AG04450 (cell line): ENCODE measurements at regions not wholly inside any gene's neighbourhood (a gene's known extent, or its start where the extent isn't known, plus 50 kb on each side); places are given as distances from the start of the nearest gene placed in this dataset.

Source experiments
- CTCF ChIA-PET: fragments of 300-600, 350-600 bp; formaldehyde crosslinking; extraction: SDS; loops from one replicate; lab custom pipeline; 2022; ENCODE audit warnings: antibody characterized with exemption, inconsistent platforms; lab: Charles Lee
- POLR2A ChIA-PET: fragments of 350-600 bp; formaldehyde crosslinking; extraction: SDS; loops from one replicate; lab custom pipeline; 2021; ENCODE audit warnings: antibody characterized with exemption, inconsistent platforms; lab: Yijun Ruan, JAX
- DNase-seq: peaks from one replicate; pipeline ENCODE4 v3.0.0-alpha.2; 2011; ENCODE audit warnings: low read depth, low spot score
- H3K27ac ChIP-seq: one replicate; pipeline ENCODE4 v1.5.1; 2012; ENCODE audit warnings: low read depth, low read length, control low read depth
- H3K27me3 ChIP-seq: one replicate; pipeline ENCODE4 v1.6.0; 2012; ENCODE audit warnings: low read length; ENCODE audit not compliant: control insufficient read depth, insufficient read depth
- H3K4me3 ChIP-seq: 2 replicates; pipeline ENCODE4 v1.5.1; 2011; ENCODE audit warnings: mild to moderate bottlenecking, low read depth, low read length, control low read depth
- H3K9me3 ChIP-seq: 2 replicates; pipeline ENCODE4 v1.5.1; 2012; ENCODE audit warnings: low read length; ENCODE audit not compliant: control insufficient read depth, insufficient read depth
- TF ChIP-seq, protein P1 (sequence below): IDR thresholded peaks from 2 replicates; pipeline ENCODE4 v1.5.1; 2011; ENCODE audit warnings: low read depth, low read length, control low read depth, inconsistent platforms

DNA sequence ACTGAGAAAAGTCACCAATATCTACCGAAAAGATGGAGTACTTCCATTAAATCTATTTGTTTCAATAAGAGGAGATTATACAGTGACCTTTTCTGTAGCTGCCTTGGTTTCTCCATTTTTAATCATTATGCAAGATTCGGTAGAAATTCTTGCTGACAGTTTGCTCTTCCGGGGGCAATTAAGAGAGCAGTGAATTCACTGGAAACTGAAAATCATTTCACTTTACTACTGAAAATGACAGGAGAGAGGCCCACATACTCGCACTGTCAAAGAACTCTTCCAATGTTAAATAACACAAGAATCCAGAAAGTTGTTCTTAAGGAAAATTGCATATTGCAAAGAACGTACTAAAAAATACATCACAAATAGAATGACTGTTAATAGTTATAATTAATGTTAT is 699.3 kb downstream of the CBLN2 start:
- DNase-seq = no peak
- peaks cover 6% of the 10 kb centered on the region; the same call in 1 of the 2 replicates for H3K9me3 ChIP-seq
- ChIA-PET POLR2A (no interaction called here), CTCF (no interaction called here)
- H3K27ac ChIP-seq = no peak overlapping the region
- no peaks in the 10 kb centered on the region for H3K27me3 ChIP-seq
- TF ChIP-seq, protein P1, sequence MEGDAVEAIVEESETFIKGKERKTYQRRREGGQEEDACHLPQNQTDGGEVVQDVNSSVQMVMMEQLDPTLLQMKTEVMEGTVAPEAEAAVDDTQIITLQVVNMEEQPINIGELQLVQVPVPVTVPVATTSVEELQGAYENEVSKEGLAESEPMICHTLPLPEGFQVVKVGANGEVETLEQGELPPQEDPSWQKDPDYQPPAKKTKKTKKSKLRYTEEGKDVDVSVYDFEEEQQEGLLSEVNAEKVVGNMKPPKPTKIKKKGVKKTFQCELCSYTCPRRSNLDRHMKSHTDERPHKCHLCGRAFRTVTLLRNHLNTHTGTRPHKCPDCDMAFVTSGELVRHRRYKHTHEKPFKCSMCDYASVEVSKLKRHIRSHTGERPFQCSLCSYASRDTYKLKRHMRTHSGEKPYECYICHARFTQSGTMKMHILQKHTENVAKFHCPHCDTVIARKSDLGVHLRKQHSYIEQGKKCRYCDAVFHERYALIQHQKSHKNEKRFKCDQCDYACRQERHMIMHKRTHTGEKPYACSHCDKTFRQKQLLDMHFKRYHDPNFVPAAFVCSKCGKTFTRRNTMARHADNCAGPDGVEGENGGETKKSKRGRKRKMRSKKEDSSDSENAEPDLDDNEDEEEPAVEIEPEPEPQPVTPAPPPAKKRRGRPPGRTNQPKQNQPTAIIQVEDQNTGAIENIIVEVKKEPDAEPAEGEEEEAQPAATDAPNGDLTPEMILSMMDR = no peak
- no peak overlapping the region for H3K4me3 ChIP-seq

DNA sequence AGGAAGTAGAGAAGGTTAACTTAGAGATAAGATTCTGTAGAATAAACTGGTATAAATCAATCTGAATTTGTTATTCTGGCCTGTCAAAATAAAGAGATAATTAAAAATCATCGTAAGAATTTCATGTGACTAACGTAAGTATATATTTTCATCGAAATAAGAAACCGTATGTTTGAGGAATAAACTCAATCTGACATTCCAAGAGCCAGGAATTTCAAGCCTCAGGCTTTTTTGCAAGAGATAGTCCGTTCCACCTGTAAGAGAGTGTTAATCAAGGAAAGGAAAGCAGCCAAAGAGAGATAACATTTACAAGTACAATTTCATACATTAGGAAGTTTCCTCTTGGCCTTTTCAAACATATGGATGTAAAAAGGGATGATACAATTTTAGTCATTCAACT is 701.5 kb downstream of the CBLN2 start:
- no peak for DNase-seq
- no peaks in the 10 kb centered on the region for H3K27me3 ChIP-seq
- ChIA-PET POLR2A (no interaction called here), CTCF (no interaction called here)
- H3K27ac ChIP-seq = no peak overlapping the region
- TF ChIP-seq, protein P1 = no peak
- H3K4me3 ChIP-seq = no peak overlapping the region
- H3K9me3 ChIP-seq = peaks cover 2% of the 10 kb centered on the region; the same call in 1 of the 2 replicates

DNA sequence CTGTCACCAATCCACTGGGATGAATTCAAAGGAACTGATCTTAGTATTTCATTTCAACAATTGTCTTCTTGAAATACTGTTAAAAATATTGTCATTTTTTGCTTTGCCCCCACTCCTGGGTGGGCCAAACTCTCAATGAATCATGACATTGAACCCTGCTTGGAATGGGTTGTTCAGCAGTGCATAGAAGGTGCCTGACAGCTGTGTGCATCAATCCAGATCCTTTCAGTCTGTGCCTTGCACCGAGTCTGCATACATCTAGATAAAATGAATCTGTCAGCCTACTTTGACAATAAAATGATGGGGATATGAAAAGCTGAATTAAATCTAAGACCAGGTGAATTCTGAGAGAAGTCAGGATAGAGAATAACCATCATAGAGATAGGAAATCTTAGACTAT is 706.6 kb downstream of the CBLN2 start:
- DNase-seq = no peak
- CTCF ChIA-PET = no interaction called here
- TF ChIP-seq, protein P1 = no peak

DNA sequence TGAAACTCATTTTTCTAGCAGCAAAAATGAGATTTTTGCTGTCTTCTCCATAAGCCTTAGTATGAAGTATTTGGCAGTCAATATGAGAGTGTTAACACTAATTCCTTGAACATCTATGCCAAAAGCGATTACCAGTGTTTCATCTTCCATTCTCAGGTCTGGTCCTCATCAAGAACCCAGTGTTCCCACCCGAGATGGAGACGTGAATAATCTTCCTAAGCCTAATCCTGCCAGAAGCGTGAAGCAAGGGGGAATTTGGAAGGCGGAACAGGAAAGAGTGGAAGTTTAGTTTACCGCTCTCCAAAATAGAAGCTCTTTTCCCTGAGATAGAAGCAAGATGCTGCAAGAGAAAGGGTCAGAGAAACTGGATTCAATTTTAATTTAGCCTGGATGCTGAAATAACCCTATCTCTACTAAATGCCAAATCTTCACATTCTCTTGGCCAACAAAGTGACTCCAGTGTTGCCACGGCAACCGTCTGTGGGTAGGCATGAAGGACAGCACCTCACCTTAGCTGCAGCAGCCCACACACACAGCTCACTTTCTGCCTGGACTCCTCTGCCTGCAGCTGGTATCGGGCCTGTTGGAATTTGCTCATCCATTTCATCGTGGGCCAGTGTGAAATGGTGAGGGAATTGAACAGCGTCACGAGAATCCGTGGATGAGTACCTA is 711.1 kb downstream of the CBLN2 start:
- Histone ChIP-seq H3K4me3 (no peak overlapping the region), H3K27me3 (no peaks in the 10 kb centered on the region), H3K27ac (no peak overlapping the region), H3K9me3 (no peaks in the 10 kb centered on the region)
- TF ChIP-seq, protein P1 = no peak
- DNase-seq = no peak
- ChIA-PET CTCF (no interaction called here), POLR2A (no interaction called here)

More for the DNA sequence above, 706.6 kb downstream of the CBLN2 start:
- H3K27me3 ChIP-seq = no peaks in the 10 kb centered on the region
- POLR2A ChIA-PET = no interaction called here
- no peaks in the 10 kb centered on the region for H3K9me3 ChIP-seq
- no peak overlapping the region for H3K4me3 ChIP-seq
- H3K27ac ChIP-seq = no peak overlapping the region

DNA sequence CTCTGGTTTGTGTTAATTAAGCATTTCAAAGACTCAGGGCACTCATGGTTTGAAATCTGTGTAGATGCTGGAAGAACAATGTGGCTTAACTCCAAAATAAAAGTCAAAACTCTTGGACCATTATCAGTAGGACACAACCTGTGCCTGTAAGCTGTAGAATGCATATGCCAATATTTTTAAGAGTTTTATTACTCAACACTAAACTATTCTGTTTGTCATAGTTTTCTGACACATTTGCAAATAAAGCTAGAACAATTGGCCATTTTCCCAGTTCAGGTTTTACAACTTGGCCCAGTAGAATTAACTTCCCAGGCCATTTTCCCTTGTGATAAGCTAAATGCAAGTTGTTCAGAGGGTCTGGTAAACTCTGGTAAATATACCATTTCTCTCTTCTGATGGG is 713.1 kb downstream of the CBLN2 start:
- TF ChIP-seq, protein P1 = no peak
- POLR2A ChIA-PET = no interaction called here
- peak; percentile 24 for DNase-seq
- no peaks in the 10 kb centered on the region for H3K27me3 ChIP-seq
- no peak overlapping the region for H3K4me3 ChIP-seq
- CTCF ChIA-PET = no interaction called here
- no peaks in the 10 kb centered on the region for H3K9me3 ChIP-seq
- no peak overlapping the region for H3K27ac ChIP-seq
